H1 (cell line): ENCODE measurements at regions not wholly inside any gene's neighbourhood (a gene's known extent, or its start where the extent isn't known, plus 50 kb on each side); places are given as distances from the start of the nearest gene placed in this dataset.

Experiments
- CTCF ChIA-PET: fragments of 300-600 bp; sonication (Branson Sonifier 250); formaldehyde crosslinking; loops from one replicate; lab custom pipeline; 2021; ENCODE audit not compliant: partially characterized antibody; lab: Charles Lee
- POLR2A ChIA-PET: fragments of 300-600 bp; sonication (Branson Sonifier 250); formaldehyde crosslinking; loops from one replicate; lab custom pipeline; 2021; ENCODE audit warnings: inconsistent platforms; ENCODE audit not compliant: partially characterized antibody; lab: Charles Lee
- DNase-seq, 2 experiments: peaks; one replicate each; pipeline versions ENCODE4 v3.0.0 to v3.0.0-alpha.2; 2010 to 2022; ENCODE audit warnings: low spot score in 2 of 2, low read depth in 1 of 2, mixed read lengths in 1 of 2
- FAIRE-seq: peaks from 2 replicates; lab custom pipeline; 2011; peaks lifted over from hg19 to GRCh38; lab: Jason Lieb, UNC
- H2AFZ ChIP-seq: 2 replicates; pipeline ENCODE4 v1.8.1; 2012; ENCODE audit warnings: low read length, inconsistent platforms
- H2AK5ac ChIP-seq: 2 replicates; pipeline ENCODE4 v1.6.1; 2013; ENCODE audit warnings: low read depth, low read length
- H2BK120ac ChIP-seq: replicated peaks from 2 replicates; pipeline ENCODE3; 2013; ENCODE audit warnings: low read depth, low read length, inconsistent platforms
- H2BK12ac ChIP-seq: 2 replicates; pipeline ENCODE4 v1.6.1; 2013; ENCODE audit warnings: low read depth, low read length
- H2BK15ac ChIP-seq: 2 replicates; pipeline ENCODE4 v1.6.1; 2013; ENCODE audit warnings: low read length
- H2BK20ac ChIP-seq: 2 replicates; pipeline ENCODE4 v1.6.1; 2013; ENCODE audit warnings: low read length
- H2BK5ac ChIP-seq: 2 replicates; pipeline ENCODE4 v1.6.1; 2013; ENCODE audit warnings: low read depth, low read length
- H3K14ac ChIP-seq: 2 replicates; pipeline ENCODE4 v1.6.1; 2013; ENCODE audit warnings: inconsistent platforms; ENCODE audit not compliant: insufficient read length
- H3K18ac ChIP-seq: 2 replicates; pipeline ENCODE4 v1.6.1; 2013; ENCODE audit warnings: low read length; ENCODE audit errors: extremely low read depth
- H3K23ac ChIP-seq: 2 replicates; pipeline ENCODE4 v1.6.1; 2013; ENCODE audit warnings: inconsistent platforms; ENCODE audit not compliant: insufficient read length
- H3K23me2 ChIP-seq: 2 replicates; pipeline ENCODE4 v1.6.1; 2013; ENCODE audit warnings: low read depth, low read length
- H3K27ac ChIP-seq: 2 replicates; pipeline ENCODE4 v1.6.1; 2011; ENCODE audit warnings: low read depth, low read length, inconsistent platforms
- H3K27me3 ChIP-seq, 4 experiments: replicated peaks in 1 of 4; 1 replicate in 1 of 4; 2 replicates in 3 of 4; pipeline versions ENCODE4 v1.6.1 to v1.8.1; 2011 to 2013; ENCODE audit warnings: low read length in 3 of 4, mild to moderate bottlenecking in 3 of 4, inconsistent platforms in 2 of 4, mixed read lengths in 2 of 4, moderate library complexity in 1 of 4; ENCODE audit not compliant: control insufficient read depth in 3 of 4, insufficient read depth in 3 of 4; ENCODE audit errors: extremely low read depth in 1 of 4
- H3K36me3 ChIP-seq, 4 experiments: 2 replicates each; pipeline versions ENCODE4 v1.6.1 to v1.8.1; 2011 to 2013; ENCODE audit warnings: mild to moderate bottlenecking in 4 of 4, low read length in 3 of 4, moderate library complexity in 2 of 4, control low read depth in 1 of 4, inconsistent platforms in 1 of 4; ENCODE audit not compliant: insufficient read depth in 4 of 4, control insufficient read depth in 2 of 4
- H3K4ac ChIP-seq: replicated peaks from 2 replicates; pipeline ENCODE3; 2013; ENCODE audit warnings: low read length, low read depth, mixed read lengths, inconsistent platforms; ENCODE audit not compliant: insufficient read length
- H3K4me1 ChIP-seq, 4 experiments: replicated peaks in 1 of 4; 1 replicate in 1 of 4; 2 replicates in 3 of 4; pipeline versions ENCODE4 v1.6.1 to v1.8.1; 2011 to 2013; ENCODE audit warnings: low read length in 3 of 4, inconsistent platforms in 2 of 4, mixed read lengths in 1 of 4; ENCODE audit not compliant: insufficient read depth in 4 of 4, control insufficient read depth in 3 of 4
- H3K4me2 ChIP-seq, 2 experiments: 2 replicates each; pipeline versions ENCODE4 v1.6.1 to v1.8.1; 2011 to 2013; ENCODE audit warnings: low read depth in 2 of 2, low read length in 2 of 2, control low read depth in 1 of 2, inconsistent platforms in 1 of 2, mild to moderate bottlenecking in 1 of 2; ENCODE audit not compliant: insufficient read depth in 1 of 2
- H3K4me3 ChIP-seq, 4 experiments: fragments of 200-600, 300-600 bp in 1 of 4; sonication (generic), shearing (Covaris generic), sonication (Bioruptor Twin) in 1 of 4; 2 replicates each; pipeline versions ENCODE4 v1.5.1 to v1.8.1; 2011 to 2016; ENCODE audit warnings: low read length in 4 of 4, low read depth in 3 of 4, control low read depth in 2 of 4, inconsistent platforms in 2 of 4, mild to moderate bottlenecking in 2 of 4, mixed read lengths in 1 of 4, moderate library complexity in 1 of 4; ENCODE audit not compliant: insufficient read depth in 2 of 4; ENCODE audit errors: extremely low read depth in 1 of 4
- H3K56ac ChIP-seq: replicated peaks from 2 replicates; pipeline ENCODE3; 2013; ENCODE audit warnings: low read depth, mild to moderate bottlenecking, mixed read lengths, low read length, inconsistent platforms; ENCODE audit not compliant: insufficient read length
- H3K79me1 ChIP-seq: 2 replicates; pipeline ENCODE4 v1.6.1; 2013; ENCODE audit warnings: low read depth, low read length, control low read depth
- H3K79me2 ChIP-seq, 2 experiments: 2 replicates each; pipeline versions ENCODE4 v1.6.1 to v1.8.1; 2012 to 2013; ENCODE audit warnings: low read length in 2 of 2, mild to moderate bottlenecking in 2 of 2, inconsistent platforms in 1 of 2; ENCODE audit not compliant: insufficient read depth in 2 of 2, control insufficient read depth in 1 of 2
- H3K9ac ChIP-seq, 4 experiments: replicated peaks in 1 of 4; 1 replicate in 1 of 4; 2 replicates in 3 of 4; pipeline versions ENCODE4 v1.6.1 to v1.8.1; 2011 to 2013; ENCODE audit warnings: low read depth in 3 of 4, low read length in 3 of 4, control low read depth in 2 of 4, mild to moderate bottlenecking in 2 of 4, moderate library complexity in 2 of 4, inconsistent platforms in 1 of 4; ENCODE audit errors: extremely low read depth in 1 of 4
- H3K9me3 ChIP-seq, 2 experiments: 2 replicates each; pipeline versions ENCODE4 v1.6.1 to v1.8.1; 2012 to 2013; ENCODE audit warnings: mild to moderate bottlenecking in 2 of 2, moderate library complexity in 2 of 2, control low read depth in 1 of 2, inconsistent platforms in 1 of 2, low read depth in 1 of 2, low read length in 1 of 2, mixed read lengths in 1 of 2; ENCODE audit not compliant: insufficient read depth in 2 of 2
- H4K20me1 ChIP-seq, 2 experiments: replicated peaks in 1 of 2; 2 replicates each; pipeline versions ENCODE3 to v1.8.1; 2011 to 2013; ENCODE audit warnings: inconsistent platforms in 2 of 2, low read length in 2 of 2, mild to moderate bottlenecking in 1 of 2; ENCODE audit not compliant: insufficient read depth in 2 of 2, control insufficient read depth in 1 of 2
- H4K5ac ChIP-seq: 2 replicates; pipeline ENCODE4 v1.6.1; 2013; ENCODE audit warnings: low read length, low read depth, mixed read lengths, inconsistent platforms; ENCODE audit not compliant: insufficient read length
- H4K8ac ChIP-seq: 2 replicates; pipeline ENCODE4 v1.8.0; 2013; ENCODE audit warnings: mild to moderate bottlenecking, moderate library complexity, low read length, inconsistent platforms; ENCODE audit not compliant: insufficient read depth; ENCODE audit errors: extremely low read depth
- H4K91ac ChIP-seq: replicated peaks from 2 replicates; pipeline ENCODE3; 2013; ENCODE audit warnings: low read length, mixed read lengths, inconsistent platforms; ENCODE audit not compliant: insufficient read length
- ASH2L ChIP-seq: fragments of 200-600, 300-600 bp; sonication (generic); IDR thresholded peaks from one replicate; pipeline ENCODE4 v1.7.1; 2017; ENCODE audit warnings: low read length
- ATF3 ChIP-seq: IDR thresholded peaks from 2 replicates; pipeline ENCODE4 v1.6.1; 2011; ENCODE audit warnings: low read depth, mild to moderate bottlenecking, low read length; ENCODE audit not compliant: insufficient read depth
- BCL11A ChIP-seq, 2 experiments: IDR thresholded peaks; one replicate each; pipeline ENCODE4 v1.6.1; 2011; ENCODE audit warnings: low read depth in 2 of 2, low read length in 2 of 2, mild to moderate bottlenecking in 2 of 2
- CBX5 ChIP-seq: fragments of 300-800, 300-1000 bp; sonication (generic); IDR thresholded peaks from 2 replicates; pipeline ENCODE4 v1.7.1; 2016; ENCODE audit warnings: antibody characterized with exemption, low read length, low read depth
- CHD2 ChIP-seq: IDR thresholded peaks from 2 replicates; pipeline ENCODE4 v1.6.1; 2012; ENCODE audit warnings: low read length, improper control_type of control experiment
- EP300 ChIP-seq, 2 experiments: IDR thresholded peaks; 1 replicate in 1 of 2; 2 replicates in 1 of 2; pipeline ENCODE4 v1.6.1; 2011 to 2012; ENCODE audit warnings: low read depth in 2 of 2, low read length in 2 of 2, mild to moderate bottlenecking in 2 of 2, borderline replicate concordance in 1 of 2, inconsistent platforms in 1 of 2, moderate library complexity in 1 of 2
- EZH2 ChIP-seq: fragments of 200-600 bp; sonication (generic); IDR thresholded peaks from 2 replicates; pipeline ENCODE4 v1.7.1; 2012; ENCODE audit warnings: low read depth, mild to moderate bottlenecking, moderate library complexity, low read length, inconsistent platforms; ENCODE audit not compliant: severe bottlenecking
- FOSL1 ChIP-seq: IDR thresholded peaks from 2 replicates; pipeline ENCODE4 v1.6.1; 2011; ENCODE audit warnings: mild to moderate bottlenecking, low read depth, low read length, moderate library complexity; ENCODE audit not compliant: insufficient read depth
- GTF2F1 ChIP-seq: IDR thresholded peaks from 2 replicates; pipeline ENCODE4 v1.6.1; 2012; ENCODE audit warnings: low read depth, low read length, improper control_type of control experiment, borderline replicate concordance
- JUN ChIP-seq: IDR thresholded peaks from 2 replicates; pipeline ENCODE4 v1.6.1; 2011; ENCODE audit warnings: low read depth, mild to moderate bottlenecking, improper control_type of control experiment, low read length
- MAFK ChIP-seq: IDR thresholded peaks from 2 replicates; pipeline ENCODE4 v1.6.1; 2012; ENCODE audit warnings: low read depth, mild to moderate bottlenecking, improper control_type of control experiment, low read length
- MAX ChIP-seq: IDR thresholded peaks from 2 replicates; pipeline ENCODE4 v1.6.1; 2012; ENCODE audit warnings: inconsistent platforms
- POLR2A ChIP-seq, 2 experiments: IDR thresholded peaks; 1 replicate in 1 of 2; 2 replicates in 1 of 2; pipeline ENCODE4 v1.6.1; 2011; ENCODE audit warnings: low read depth in 2 of 2, low read length in 2 of 2, mild to moderate bottlenecking in 2 of 2; ENCODE audit errors: control extremely low read depth in 1 of 2
- RFX5 ChIP-seq: IDR thresholded peaks from 2 replicates; pipeline ENCODE4 v1.6.1; 2011; ENCODE audit warnings: low read depth, low read length, improper control_type of control experiment, borderline replicate concordance
- TAF7 ChIP-seq: optimal IDR thresholded peaks from 2 replicates; pipeline ENCODE3; 2011; ENCODE audit warnings: low read depth, mild to moderate bottlenecking, inconsistent platforms, low read length, moderate library complexity, borderline replicate concordance
- WGBS, 2 experiments: shearing (Covaris generic) in 1 of 2; methylation state at CpG; one replicate each; pipeline versions ENCODE4 v1.1.6 to v1.1.7; 2013 to 2015; ENCODE audit warnings: low lambda C conversion rate in 2 of 2, mixed read lengths in 2 of 2, inconsistent platforms in 1 of 2, low coverage in 1 of 2, missing lambda C conversion rate in 1 of 2; ENCODE audit not compliant: insufficient replicate concordance in 2 of 2, insufficient coverage in 1 of 2, insufficient read length in 1 of 2; ENCODE audit errors: extremely low coverage in 1 of 2, missing lambda C conversion rate in 1 of 2; 5-methylcytosine and 5-hydroxymethylcytosine counted together

GRCh38 chr13:57825066-57825465, 193.5 kb downstream of the PCDH17 start:
- no peak overlapping the region for H2BK15ac ChIP-seq
- no peak overlapping the region for H3K23ac ChIP-seq
- H3K4me2 ChIP-seq = no peak overlapping the region
- WGBS, 2 experiments = 92% methylated on average over 2 of the region's 2 CpGs; no CpG with 5 or more reads in 1 of the 2 experiments
- no peak overlapping the region for H3K9ac ChIP-seq
- H4K8ac ChIP-seq = no peak overlapping the region
- no peak overlapping the region for H2AK5ac ChIP-seq
- no peak overlapping the region for H3K56ac ChIP-seq
- no peaks in the 10 kb centered on the region for H3K27me3 ChIP-seq
- ChIA-PET CTCF (no interaction called here), POLR2A (no interaction called here)
- no peak overlapping the region; the same call in 1 of the 2 replicates for H2AFZ ChIP-seq
- DNase-seq (no peak), FAIRE-seq (no peak)
- H3K36me3 ChIP-seq = no peaks in the 10 kb centered on the region
- H3K27ac ChIP-seq = no peak overlapping the region
- H3K4me3 ChIP-seq = no peak overlapping the region
- H2BK120ac ChIP-seq = no peak overlapping the region
- H3K23me2 ChIP-seq = no peaks in the 10 kb centered on the region
- no peaks in the 10 kb centered on the region for H3K79me2 ChIP-seq
- H4K5ac ChIP-seq = no peak overlapping the region
- H4K91ac ChIP-seq = no peak overlapping the region
- no peaks in the 10 kb centered on the region for H3K9me3 ChIP-seq
- no peak overlapping the region for H2BK20ac ChIP-seq
- H2BK5ac ChIP-seq = no peak overlapping the region
- no peak overlapping the region for H3K18ac ChIP-seq
- H4K20me1 ChIP-seq = no peaks in the 10 kb centered on the region
- no peak overlapping the region for H2BK12ac ChIP-seq
- no peak overlapping the region for H3K4ac ChIP-seq
- no peaks in the 10 kb centered on the region for H3K4me1 ChIP-seq
- H3K79me1 ChIP-seq = no peaks in the 10 kb centered on the region
- no peak overlapping the region for H3K14ac ChIP-seq
- no peak for TF ChIP-seq CHD2
- TF ChIP-seq ATF3 = no peak
- TF ChIP-seq EZH2 = no peak
- no peak for TF ChIP-seq GTF2F1
- no peak for TF ChIP-seq TAF7
- TF ChIP-seq POLR2A (IDR thresholded peaks at IDR 0.05; ENCODE audit: control extremely low read depth in 1 of 2, low read depth in 2 of 2, low read length in 2 of 2) = no peak
- TF ChIP-seq BCL11A (IDR thresholded peaks at IDR 0.05; ENCODE audit: low read depth in 2 of 2, low read length in 2 of 2) = no peak
- no peak for TF ChIP-seq EP300 (IDR thresholded peaks at IDR 0.05; ENCODE audit: borderline replicate concordance in 1 of 2, low read depth in 2 of 2, low read length in 2 of 2)
- TF ChIP-seq MAX = no peak
- no peak for TF ChIP-seq RFX5
- no peak for TF ChIP-seq MAFK
- TF ChIP-seq JUN = no peak
- TF ChIP-seq FOSL1 = no peak
- no peak for TF ChIP-seq ASH2L
- no peak for TF ChIP-seq CBX5
